ENCODE measurements at regions not wholly inside any gene's neighbourhood (a gene's known extent, or its start where the extent isn't known, plus 50 kb on each side); places are given as distances from the start of the nearest gene placed in this dataset.

DNA sequence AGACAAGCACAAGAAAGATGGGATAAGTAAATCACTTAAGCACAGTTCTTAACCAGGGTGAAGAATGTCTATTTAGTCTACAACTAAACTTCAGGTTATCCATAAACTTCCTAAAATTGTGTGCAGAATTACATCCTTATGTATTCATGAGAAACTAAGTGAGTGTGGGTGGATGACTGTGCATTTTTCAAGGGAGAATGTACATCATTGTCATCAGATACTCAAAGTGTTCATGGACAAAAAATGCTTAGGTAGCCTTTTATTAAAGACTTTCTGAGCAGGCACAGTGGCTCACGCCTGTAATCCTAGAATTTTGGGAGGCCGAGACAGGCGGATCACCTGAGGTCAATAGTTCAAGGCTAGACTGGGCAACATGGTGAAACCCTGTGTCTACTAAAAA, 2023.8 kb downstream of the LRRC4C start:
- TF ChIP-seq, protein P1, sequence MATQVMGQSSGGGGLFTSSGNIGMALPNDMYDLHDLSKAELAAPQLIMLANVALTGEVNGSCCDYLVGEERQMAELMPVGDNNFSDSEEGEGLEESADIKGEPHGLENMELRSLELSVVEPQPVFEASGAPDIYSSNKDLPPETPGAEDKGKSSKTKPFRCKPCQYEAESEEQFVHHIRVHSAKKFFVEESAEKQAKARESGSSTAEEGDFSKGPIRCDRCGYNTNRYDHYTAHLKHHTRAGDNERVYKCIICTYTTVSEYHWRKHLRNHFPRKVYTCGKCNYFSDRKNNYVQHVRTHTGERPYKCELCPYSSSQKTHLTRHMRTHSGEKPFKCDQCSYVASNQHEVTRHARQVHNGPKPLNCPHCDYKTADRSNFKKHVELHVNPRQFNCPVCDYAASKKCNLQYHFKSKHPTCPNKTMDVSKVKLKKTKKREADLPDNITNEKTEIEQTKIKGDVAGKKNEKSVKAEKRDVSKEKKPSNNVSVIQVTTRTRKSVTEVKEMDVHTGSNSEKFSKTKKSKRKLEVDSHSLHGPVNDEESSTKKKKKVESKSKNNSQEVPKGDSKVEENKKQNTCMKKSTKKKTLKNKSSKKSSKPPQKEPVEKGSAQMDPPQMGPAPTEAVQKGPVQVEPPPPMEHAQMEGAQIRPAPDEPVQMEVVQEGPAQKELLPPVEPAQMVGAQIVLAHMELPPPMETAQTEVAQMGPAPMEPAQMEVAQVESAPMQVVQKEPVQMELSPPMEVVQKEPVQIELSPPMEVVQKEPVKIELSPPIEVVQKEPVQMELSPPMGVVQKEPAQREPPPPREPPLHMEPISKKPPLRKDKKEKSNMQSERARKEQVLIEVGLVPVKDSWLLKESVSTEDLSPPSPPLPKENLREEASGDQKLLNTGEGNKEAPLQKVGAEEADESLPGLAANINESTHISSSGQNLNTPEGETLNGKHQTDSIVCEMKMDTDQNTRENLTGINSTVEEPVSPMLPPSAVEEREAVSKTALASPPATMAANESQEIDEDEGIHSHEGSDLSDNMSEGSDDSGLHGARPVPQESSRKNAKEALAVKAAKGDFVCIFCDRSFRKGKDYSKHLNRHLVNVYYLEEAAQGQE (IDR thresholded peaks at IDR 0.05; ENCODE audit: insufficient replicate concordance, low read depth), result no peak
- TF ChIP-seq, protein P2, sequence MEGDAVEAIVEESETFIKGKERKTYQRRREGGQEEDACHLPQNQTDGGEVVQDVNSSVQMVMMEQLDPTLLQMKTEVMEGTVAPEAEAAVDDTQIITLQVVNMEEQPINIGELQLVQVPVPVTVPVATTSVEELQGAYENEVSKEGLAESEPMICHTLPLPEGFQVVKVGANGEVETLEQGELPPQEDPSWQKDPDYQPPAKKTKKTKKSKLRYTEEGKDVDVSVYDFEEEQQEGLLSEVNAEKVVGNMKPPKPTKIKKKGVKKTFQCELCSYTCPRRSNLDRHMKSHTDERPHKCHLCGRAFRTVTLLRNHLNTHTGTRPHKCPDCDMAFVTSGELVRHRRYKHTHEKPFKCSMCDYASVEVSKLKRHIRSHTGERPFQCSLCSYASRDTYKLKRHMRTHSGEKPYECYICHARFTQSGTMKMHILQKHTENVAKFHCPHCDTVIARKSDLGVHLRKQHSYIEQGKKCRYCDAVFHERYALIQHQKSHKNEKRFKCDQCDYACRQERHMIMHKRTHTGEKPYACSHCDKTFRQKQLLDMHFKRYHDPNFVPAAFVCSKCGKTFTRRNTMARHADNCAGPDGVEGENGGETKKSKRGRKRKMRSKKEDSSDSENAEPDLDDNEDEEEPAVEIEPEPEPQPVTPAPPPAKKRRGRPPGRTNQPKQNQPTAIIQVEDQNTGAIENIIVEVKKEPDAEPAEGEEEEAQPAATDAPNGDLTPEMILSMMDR (IDR thresholded peaks at IDR 0.05; ENCODE audit: insufficient read depth, low read length), result no peak
- no peak for TF ChIP-seq GABPA (IDR thresholded peaks at IDR 0.05; ENCODE audit: low read depth)
- no peak for TF ChIP-seq POLR2AphosphoS5 (IDR thresholded peaks at IDR 0.05; ENCODE audit: low read depth)
- no peak for TF ChIP-seq SPI1 (IDR thresholded peaks at IDR 0.05; ENCODE audit: borderline replicate concordance, low read depth)
- Histone ChIP-seq H3K4me3 (replicated peaks; ENCODE audit: insufficient read depth, low read length) (no peak overlapping the region), H3K27me3 (ENCODE audit: insufficient read depth, poor library complexity, severe bottlenecking) (no peaks in the 10 kb centered on the region), H3K27ac (replicated peaks) (no peak overlapping the region)
- no peak for DNase-seq (ENCODE audit: low read depth in 1 of 2, low spot score in 1 of 2)

DNA sequence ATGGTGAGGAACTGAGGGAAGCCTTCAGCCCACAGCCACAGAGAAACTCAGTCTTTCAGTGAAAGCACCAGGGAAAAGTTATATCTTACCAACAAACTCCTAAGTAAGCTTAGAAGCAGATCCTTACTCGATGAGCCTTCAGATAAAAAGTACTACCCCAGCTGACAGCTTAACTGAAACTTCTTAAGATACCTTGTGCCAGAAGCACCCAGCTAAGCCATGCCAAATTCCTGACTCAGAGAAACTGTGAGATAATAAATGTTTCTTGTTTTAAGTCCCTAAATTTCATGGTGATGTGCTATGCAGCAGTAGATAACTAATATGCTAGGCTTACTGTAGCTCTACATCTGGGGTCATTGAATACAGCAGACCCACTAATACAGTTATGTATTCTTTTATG, 2025.0 kb downstream of the LRRC4C start:
- no peak for DNase-seq (ENCODE audit: low read depth in 1 of 2, low spot score in 1 of 2)
- TF ChIP-seq GABPA (IDR thresholded peaks at IDR 0.05; ENCODE audit: low read depth) (no peak), SPI1 (IDR thresholded peaks at IDR 0.05; ENCODE audit: borderline replicate concordance, low read depth) (no peak), POLR2AphosphoS5 (IDR thresholded peaks at IDR 0.05; ENCODE audit: low read depth) (no peak)
- TF ChIP-seq, protein P2 (IDR thresholded peaks at IDR 0.05; ENCODE audit: insufficient read depth, low read length), result no peak
- TF ChIP-seq, protein P1 (IDR thresholded peaks at IDR 0.05; ENCODE audit: insufficient replicate concordance, low read depth), result no peak
- no peak overlapping the region for H3K27ac ChIP-seq (replicated peaks)
- H3K4me3 ChIP-seq (replicated peaks; ENCODE audit: insufficient read depth, low read length), result no peak overlapping the region
- H3K27me3 ChIP-seq (ENCODE audit: insufficient read depth, poor library complexity, severe bottlenecking), result no peaks in the 10 kb centered on the region

DNA sequence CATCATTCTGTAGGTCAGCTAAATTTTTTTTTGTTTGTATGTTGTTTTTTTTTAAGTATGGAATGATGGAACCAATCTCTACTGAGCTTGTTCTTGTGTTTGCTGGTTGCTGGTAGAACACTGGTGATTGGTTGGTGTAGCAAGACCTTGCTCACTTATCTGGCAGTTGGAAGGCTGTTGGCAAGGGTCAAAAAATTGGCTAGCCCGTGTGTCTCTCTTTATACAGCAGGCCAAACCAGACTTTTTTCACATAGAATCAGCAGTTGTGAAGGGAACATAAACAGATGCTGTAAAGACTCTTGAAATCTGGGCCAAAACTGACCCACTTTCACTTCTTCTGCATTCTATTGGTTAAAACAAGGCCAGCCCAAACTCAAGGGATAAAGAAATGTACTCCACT, 2026.5 kb downstream of the LRRC4C start:
- DNase-seq (ENCODE audit: low read depth in 1 of 2, low spot score in 1 of 2), result no peak
- no peaks in the 10 kb centered on the region for H3K27me3 ChIP-seq (ENCODE audit: insufficient read depth, poor library complexity, severe bottlenecking)
- TF ChIP-seq SPI1 (IDR thresholded peaks at IDR 0.05; ENCODE audit: borderline replicate concordance, low read depth) (no peak), GABPA (IDR thresholded peaks at IDR 0.05; ENCODE audit: low read depth) (no peak), POLR2AphosphoS5 (IDR thresholded peaks at IDR 0.05; ENCODE audit: low read depth) (no peak)
- TF ChIP-seq, protein P1 (IDR thresholded peaks at IDR 0.05; ENCODE audit: insufficient replicate concordance, low read depth), result no peak
- TF ChIP-seq, protein P2 (IDR thresholded peaks at IDR 0.05; ENCODE audit: insufficient read depth, low read length), result no peak

More for the DNA sequence above, 2026.5 kb downstream of the LRRC4C start:
- Histone ChIP-seq H3K27ac (replicated peaks) (no peak overlapping the region), H3K4me3 (replicated peaks; ENCODE audit: insufficient read depth, low read length) (no peak overlapping the region)

Measured in HL-60 (cell line).